Kasumi-1 (cell line): ENCODE measurements at regions not wholly inside any gene's neighbourhood (a gene's known extent, or its start where the extent isn't known, plus 50 kb on each side); places are given as distances from the start of the nearest gene placed in this dataset.

Experiments
- DNase-seq, 2 experiments: peaks; one replicate each; lab custom pipeline; 2025; lab: John Stamatoyannopoulos, UW

DNA sequence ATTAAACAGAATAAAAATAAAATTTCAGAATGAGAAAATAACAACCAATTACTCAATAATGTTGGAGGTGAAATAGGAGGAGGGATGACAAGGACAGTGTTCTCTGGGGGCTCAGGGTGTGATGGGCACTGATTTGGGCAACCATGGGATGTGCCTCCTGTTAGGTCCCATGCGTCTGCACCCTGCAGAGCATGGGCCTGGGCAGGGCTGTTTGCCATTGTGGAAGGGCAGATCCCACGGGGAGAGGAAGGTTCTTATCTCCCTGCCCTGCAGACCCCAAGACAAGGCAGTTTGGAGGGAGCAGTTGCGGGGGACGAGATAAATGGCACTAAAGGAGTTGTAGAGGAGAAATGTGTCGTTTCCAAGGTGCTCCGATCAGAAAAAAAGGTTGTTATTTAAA is 206.3 kb downstream of the THBS2 start:
- DNase-seq: no peak

- DNase-seq: no peak
Measured at GRCh38 chr6:169046483-169047192, 207.0 kb downstream of the THBS2 start.

DNA sequence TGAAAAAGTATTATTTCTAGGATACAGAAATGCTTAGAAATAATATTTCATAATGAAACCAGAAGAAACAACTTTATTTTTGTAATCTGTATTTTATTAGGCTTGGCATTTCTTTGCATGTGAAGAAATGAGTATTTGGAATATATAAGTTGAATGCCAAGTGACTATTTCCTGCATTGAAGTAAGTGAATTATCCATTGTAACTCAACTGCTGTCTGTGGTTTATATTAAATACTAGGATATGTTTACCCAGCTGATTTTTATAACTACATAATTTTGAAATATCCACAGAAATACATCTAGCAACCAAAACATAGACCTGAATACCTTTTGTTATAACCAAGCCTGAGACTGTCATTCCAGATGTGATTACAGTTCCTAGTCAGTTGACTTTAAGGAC is 207.6 kb downstream of the THBS2 start:
- no peak for DNase-seq

GRCh38 chr6:169045486-169045885 is 208.2 kb downstream of the THBS2 start:
- DNase-seq: no peak

DNA sequence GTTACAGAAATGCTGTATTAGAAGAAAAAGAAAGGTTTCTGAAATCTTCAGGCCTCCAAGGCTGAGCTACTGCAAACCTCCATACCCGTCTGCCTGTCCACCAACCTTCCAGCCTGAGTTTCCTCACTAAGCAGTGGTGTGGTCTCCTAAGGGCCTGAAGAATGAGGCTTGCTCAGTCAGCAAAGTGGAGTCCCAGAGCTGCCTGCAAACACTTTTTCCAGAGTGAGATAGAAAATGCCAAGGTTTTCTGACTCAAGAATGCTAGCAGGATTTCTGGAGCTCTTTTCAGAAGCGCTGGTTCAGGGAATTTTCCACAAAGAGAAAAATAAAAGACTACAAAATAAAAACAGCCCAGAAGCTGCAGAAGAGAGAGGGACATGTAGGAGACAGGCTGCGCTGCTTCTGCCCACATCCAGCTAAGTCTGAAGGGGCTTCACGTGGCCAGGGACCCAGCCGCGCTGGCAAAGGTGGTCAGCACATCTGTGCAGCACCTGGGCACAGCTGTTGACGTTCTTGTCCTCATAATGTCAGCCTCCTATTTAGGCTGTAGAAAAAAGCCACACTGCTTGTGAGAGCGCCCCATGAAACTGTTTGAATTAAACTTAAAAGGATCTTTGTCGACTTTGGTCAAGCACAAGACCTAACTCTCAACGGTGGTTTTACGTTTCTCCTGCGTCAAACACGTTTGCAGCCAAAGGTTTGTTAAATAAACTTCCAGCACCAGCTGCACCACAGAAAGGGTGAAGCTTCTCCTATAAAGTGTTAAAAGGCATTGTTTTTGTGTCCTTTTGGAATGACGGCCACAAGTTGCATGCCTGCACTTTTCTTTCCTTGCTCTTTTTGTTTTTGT is 209.0 kb downstream of the THBS2 start:
- no peak for DNase-seq

DNA sequence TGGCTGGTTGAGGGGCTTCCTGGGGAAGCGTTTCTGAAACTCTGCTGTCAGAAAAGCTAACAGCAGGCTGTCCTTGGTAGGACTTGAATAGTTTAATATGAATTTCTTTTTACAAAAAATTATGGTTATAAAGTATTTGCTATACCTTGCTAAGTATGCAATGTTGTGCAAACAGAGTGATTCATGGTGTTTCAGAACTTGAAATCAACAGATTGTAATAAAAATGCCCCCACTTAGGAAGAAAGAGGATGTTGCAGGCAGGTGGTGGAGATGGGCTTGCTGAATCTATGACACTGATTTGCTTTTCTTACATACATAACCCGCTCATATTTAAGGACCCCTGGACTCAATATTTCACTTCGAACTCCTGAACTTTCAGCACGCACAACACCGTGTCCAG is 211.6 kb downstream of the THBS2 start:
- no peak for DNase-seq

GRCh38 chr6:169041078-169041477 is 212.6 kb downstream of the THBS2 start:
- DNase-seq: no peak

DNA sequence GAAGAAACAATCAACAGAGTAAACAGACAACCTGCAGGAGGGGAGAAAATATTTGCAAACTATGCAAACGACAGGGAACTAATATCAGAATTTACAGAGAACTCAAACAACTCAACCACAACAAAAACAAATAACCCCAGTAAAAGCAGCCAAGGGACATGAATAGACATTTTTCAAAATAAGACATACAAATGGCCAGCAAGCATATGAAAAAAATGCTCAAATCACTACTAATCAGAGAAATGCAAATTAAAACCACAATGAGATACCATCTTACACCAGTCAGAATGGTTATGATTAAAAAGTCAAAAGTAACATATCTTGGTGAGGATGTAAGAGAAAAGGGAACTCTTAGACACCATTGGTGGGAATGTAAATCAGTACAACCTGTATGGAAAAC is 215.0 kb downstream of the THBS2 start:
- DNase-seq: no peak

- DNase-seq: no peak
Measured at GRCh38 chr6:169035385-169036240, 218.0 kb downstream of the THBS2 start.

GRCh38 chr6:169034516-169035167 is 219.0 kb downstream of the THBS2 start:
- DNase-seq: no peak

DNA sequence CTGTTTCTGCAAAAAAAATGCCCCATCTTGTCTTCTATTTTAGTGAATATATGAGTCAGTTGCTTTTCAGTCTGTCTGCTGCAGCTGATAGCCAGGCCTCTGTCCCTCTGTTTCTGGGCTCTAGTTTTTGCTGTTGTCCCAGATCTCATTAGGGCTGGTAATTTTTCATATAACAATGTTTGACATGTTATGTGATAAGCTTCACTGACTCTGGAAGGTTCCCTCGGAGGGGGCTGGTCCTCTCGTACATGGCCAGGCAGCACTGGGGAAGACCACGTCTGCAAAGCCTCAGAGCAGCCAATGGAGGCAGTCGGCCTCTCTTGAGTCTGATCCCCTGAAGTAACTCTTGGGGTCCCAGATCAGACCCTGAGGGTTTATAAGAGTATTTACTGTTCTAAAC is 223.8 kb downstream of the THBS2 start:
- no peak for DNase-seq

- no peak for DNase-seq
Measured at GRCh38 chr6:169028343-169028742, 225.3 kb downstream of the THBS2 start.

DNA sequence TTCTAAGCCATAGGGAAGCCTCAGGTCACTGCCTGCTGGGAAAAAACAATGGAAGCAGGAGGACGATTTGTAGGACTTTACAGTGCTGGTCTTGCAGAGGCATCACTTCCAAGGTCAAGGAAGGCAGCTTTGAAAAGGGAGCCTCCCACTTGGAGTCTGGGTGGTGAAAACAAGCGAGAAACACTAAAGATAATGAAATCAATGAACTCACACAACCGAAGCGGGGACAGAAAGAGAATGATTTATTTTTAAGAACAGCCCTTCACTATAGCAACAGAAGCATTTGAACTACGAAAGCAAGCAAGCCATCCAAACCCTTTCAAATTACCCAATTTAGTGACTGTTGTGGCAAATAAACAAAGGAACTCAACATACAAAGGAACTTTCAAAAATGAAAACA is 227.5 kb downstream of the THBS2 start:
- DNase-seq: no peak

DNA sequence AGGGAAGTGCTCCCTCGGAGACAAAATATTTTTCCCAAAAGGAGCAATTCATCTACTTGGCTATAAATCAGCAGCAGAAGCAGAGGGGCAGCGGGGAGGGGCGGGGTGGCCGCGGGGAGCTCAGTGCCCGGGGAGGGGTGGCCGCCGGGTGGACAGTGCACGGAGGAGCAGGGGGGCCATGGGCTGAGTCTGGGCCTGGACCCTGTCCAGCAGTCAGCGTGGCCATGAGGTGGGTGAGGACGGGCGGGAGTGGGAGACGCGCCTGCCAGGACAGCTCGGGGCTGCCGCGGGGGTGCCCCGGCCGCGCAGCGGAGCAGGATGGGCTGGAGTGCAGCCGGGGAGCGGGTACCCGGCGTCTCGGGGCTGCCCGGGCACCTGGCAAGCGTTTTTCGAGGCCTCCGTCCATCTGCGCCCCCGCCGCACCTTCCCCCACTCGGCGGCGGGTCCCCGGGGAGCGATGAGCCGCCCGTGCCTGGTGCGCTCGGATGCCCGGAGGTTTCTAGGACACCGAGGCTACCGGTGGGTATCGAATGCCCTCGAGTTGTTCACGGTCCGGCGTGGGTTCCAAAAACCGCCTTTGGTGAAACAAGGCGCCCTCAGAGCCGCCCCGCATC is 229.5 kb downstream of the THBS2 start:
- DNase-seq: no peak

DNA sequence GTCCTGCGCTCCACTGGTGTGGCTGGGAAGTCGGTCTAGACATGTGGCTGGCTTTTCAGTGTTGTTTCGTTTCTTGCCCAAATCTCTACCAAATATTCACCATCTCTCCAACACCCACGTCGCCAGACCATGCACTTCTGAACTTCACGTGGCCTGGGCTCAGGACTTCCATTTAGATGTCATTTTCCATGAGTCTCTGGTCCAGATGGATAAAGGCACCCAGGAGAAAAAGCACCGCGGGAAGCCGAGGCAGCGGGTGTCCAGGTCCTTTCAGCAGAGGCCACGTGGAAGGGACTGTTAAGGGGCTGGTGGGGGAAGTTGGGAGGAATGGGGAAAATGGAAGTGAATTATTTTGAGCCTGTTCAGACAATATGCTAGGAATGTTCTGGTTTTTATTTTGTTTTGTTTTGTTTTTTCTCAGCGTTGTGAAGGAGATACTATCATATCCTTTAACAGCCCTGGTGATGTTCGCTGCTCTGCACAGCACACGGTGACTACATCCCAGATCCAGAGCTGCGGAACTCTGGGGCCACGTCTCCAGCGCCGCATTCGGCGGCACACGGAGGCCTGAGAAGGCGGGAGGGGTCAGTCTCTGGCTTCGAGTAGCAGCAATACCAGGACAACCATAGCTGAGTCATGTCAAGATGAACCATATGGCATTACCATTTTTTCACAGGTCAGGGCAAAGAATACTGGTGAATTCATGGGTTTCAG is 230.3 kb downstream of the THBS2 start:
- no peak for DNase-seq

DNA sequence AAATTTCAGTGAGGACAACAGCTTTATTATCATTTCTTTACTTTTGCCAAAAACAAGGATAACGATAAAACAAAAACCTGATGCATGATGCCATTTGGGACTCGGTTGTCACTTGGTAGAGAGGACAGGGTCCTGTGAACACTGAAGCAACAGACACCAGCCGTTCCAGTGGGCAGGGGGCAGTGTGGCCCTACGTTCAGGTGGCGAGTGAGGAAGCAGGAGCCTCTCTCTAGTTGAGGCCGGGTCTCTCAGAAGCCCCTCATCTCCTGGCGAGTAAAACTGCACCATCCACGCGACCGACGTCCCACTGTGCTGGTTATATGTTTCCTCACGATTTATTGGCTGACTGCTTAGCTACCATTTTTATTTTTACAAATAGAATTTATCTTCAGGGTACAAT is 231.6 kb downstream of the THBS2 start:
- no peak for DNase-seq

DNA sequence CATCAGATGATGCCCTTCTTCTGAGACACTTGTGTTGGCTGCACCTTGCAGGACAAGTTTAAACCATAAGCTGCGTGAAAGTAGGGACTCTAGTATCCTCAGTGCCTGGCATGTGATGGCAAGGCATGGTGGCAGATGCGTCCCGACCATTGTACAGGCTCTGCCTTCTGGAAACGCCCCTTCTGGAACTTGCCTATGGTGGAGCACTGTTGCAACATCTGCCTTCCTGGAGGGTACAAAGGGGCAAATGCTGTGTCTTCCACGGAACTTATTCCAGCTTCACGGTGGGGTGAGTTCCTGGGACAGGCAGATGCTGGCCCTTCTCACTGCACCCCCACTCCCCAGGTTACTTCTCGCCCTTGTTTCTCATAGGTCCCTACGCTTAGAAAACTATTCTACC is 232.8 kb downstream of the THBS2 start:
- DNase-seq: no peak

- DNase-seq: peak in 1 of 2 experiments; percentile 3
Measured at GRCh38 chr6:169019727-169020491, 233.7 kb downstream of the THBS2 start.

GRCh38 chr6:169019111-169019510 is 234.5 kb downstream of the THBS2 start:
- DNase-seq: no peak

GRCh38 chr6:169016758-169017157 is 236.9 kb downstream of the THBS2 start:
- no peak for DNase-seq
